ENCODE measurements at regions not wholly inside any gene's neighbourhood (a gene's known extent, or its start where the extent isn't known, plus 50 kb on each side); places are given as distances from the start of the nearest gene placed in this dataset.
"Not testable (repeated sequence)": the region's sequence is repeated elsewhere in the genome, so short reads cannot be mapped to it uniquely, and the experiment has no call there.

DNA sequence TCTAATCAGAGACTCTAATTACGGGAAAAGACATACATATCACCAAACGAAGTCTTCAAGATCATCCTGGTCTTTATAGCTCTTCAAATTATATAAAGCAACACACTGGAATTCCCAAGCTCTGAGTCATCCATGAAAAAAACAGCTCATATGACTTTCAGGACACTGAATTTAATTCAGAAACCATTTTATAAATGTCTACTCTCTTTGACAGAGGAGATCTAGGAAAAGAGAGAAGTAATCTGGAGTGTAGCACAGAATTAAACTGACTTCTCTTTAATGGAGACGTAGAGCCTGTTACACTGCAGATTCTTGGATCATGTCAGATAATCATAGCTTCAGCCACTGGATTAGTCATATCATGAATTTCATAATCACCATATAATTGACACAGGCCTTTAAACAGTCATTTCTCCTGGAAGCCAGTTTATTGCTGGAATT, 86.8 kb upstream of the WSB1 start:
- Histone ChIP-seq H3K27ac (no peak overlapping the region), H3K4me1 (ENCODE audit: low read depth) (no peaks in the 10 kb centered on the region), H3K36me3 (no peaks in the 10 kb centered on the region), H3K9me3 (ENCODE audit: low read depth) (no peaks in the 10 kb centered on the region), H3K4me3 (no peak overlapping the region), H3K27me3 (no peaks in the 10 kb centered on the region)
- peak in 1 of 2 donors; percentile 69 for DNase-seq (ENCODE audit: low read depth in 1 of 2, low spot score in 1 of 2)
- TF ChIP-seq CTCF (IDR thresholded peaks at IDR 0.05; ENCODE audit: low read depth, low read length): no peak

GRCh38 chr17:27208370-27208769, 85.5 kb upstream of the WSB1 start:
- DNase-seq (ENCODE audit: low read depth in 1 of 2, low spot score in 1 of 2); H3K36me3 ChIP-seq; H3K27me3 ChIP-seq; H3K27ac ChIP-seq; H3K4me1 ChIP-seq (ENCODE audit: low read depth); H3K9me3 ChIP-seq (ENCODE audit: low read depth); H3K4me3 ChIP-seq: not testable (repeated sequence)

GRCh38 chr17:27209316-27209715, 84.6 kb upstream of the WSB1 start:
- Histone ChIP-seq H3K27ac (no peak overlapping the region), H3K9me3 (ENCODE audit: low read depth) (no peaks in the 10 kb centered on the region), H3K4me3 (no peak overlapping the region), H3K36me3 (no peaks in the 10 kb centered on the region), H3K27me3 (no peaks in the 10 kb centered on the region), H3K4me1 (ENCODE audit: low read depth) (no peaks in the 10 kb centered on the region)
- no peak for DNase-seq (ENCODE audit: low read depth in 1 of 2, low spot score in 1 of 2)
- TF ChIP-seq CTCF (IDR thresholded peaks at IDR 0.05; ENCODE audit: low read depth, low read length): no peak

DNA sequence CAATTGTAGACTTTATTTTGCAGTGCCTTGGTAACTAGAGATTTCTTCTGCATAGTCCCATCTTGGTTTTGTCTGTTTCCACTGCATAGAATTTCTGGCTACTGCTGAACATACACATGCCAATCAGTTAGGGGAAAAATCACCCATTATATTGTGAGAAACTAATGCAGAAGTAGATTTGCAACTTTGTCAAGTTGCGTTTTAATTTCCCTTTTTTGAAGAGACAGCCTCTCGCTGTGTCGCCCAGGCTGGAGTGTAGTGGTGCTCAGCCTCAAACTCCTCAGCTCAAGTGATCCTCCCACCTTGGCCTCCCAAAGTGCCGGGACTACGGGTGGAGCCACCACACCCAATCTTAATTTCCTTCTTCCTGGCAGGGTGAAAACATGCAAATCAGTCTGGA, 83.1 kb upstream of the WSB1 start:
- H3K9me3 ChIP-seq (ENCODE audit: low read depth); H3K27me3 ChIP-seq; H3K4me3 ChIP-seq; H3K36me3 ChIP-seq; H3K4me1 ChIP-seq (ENCODE audit: low read depth); DNase-seq (ENCODE audit: low read depth in 1 of 2, low spot score in 1 of 2); H3K27ac ChIP-seq: not testable (repeated sequence)

- H3K4me3 ChIP-seq: no peak overlapping the region
- TF ChIP-seq CTCF (IDR thresholded peaks at IDR 0.05; ENCODE audit: low read depth, low read length): no peak
- no peaks in the 10 kb centered on the region for H3K4me1 ChIP-seq (ENCODE audit: low read depth)
- no peaks in the 10 kb centered on the region for H3K9me3 ChIP-seq (ENCODE audit: low read depth)
- H3K27me3 ChIP-seq: no peaks in the 10 kb centered on the region
- H3K36me3 ChIP-seq: no peaks in the 10 kb centered on the region
- no peak for DNase-seq (ENCODE audit: low read depth in 1 of 2, low spot score in 1 of 2)
- H3K27ac ChIP-seq: no peak overlapping the region
Measured at GRCh38 chr17:27216836-27217235, 77.1 kb upstream of the WSB1 start.

GRCh38 chr17:27217631-27218030, 76.3 kb upstream of the WSB1 start:
- TF ChIP-seq CTCF (IDR thresholded peaks at IDR 0.05; ENCODE audit: low read depth, low read length): no peak
- H3K4me1 ChIP-seq (ENCODE audit: low read depth): no peaks in the 10 kb centered on the region
- no peaks in the 10 kb centered on the region for H3K9me3 ChIP-seq (ENCODE audit: low read depth)

DNA sequence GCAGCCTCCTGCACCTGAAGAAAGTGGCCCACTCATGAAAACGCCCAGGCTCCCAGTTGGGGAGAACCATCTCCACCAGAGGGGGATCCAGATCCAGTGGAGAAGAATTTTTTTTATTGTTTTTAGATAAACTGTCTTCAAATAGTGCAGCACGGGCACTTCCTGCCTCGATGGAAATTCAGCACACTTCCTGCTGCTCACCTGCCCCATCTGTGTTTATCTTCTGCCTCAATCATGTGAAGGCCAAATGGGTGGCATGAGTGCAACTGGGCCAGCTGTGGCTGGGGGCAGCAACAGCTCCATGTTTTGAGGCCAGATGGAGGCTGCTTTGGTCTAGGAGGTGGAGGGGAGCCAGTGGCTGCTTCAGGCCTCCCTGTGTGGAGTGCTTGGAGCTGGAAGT, 75.9 kb upstream of the WSB1 start:
- Histone ChIP-seq H3K9me3 (ENCODE audit: low read depth) (no peaks in the 10 kb centered on the region), H3K4me3 (no peak overlapping the region), H3K4me1 (ENCODE audit: low read depth) (no peaks in the 10 kb centered on the region), H3K27me3 (no peaks in the 10 kb centered on the region), H3K36me3 (no peaks in the 10 kb centered on the region), H3K27ac (no peak overlapping the region)
- DNase-seq (ENCODE audit: low read depth in 1 of 2, low spot score in 1 of 2): no peak
- TF ChIP-seq CTCF (IDR thresholded peaks at IDR 0.05; ENCODE audit: low read depth, low read length): no peak

More at GRCh38 chr17:27217631-27218030, 76.3 kb upstream of the WSB1 start:
- no peaks in the 10 kb centered on the region for H3K36me3 ChIP-seq
- H3K4me3 ChIP-seq: no peak overlapping the region
- H3K27ac ChIP-seq: no peak overlapping the region
- no peaks in the 10 kb centered on the region for H3K27me3 ChIP-seq
- no peak for DNase-seq (ENCODE audit: low read depth in 1 of 2, low spot score in 1 of 2)
